ENCODE measurements at regions not wholly inside any gene's neighbourhood (a gene's known extent, or its start where the extent isn't known, plus 50 kb on each side); places are given as distances from the start of the nearest gene placed in this dataset.

DNA sequence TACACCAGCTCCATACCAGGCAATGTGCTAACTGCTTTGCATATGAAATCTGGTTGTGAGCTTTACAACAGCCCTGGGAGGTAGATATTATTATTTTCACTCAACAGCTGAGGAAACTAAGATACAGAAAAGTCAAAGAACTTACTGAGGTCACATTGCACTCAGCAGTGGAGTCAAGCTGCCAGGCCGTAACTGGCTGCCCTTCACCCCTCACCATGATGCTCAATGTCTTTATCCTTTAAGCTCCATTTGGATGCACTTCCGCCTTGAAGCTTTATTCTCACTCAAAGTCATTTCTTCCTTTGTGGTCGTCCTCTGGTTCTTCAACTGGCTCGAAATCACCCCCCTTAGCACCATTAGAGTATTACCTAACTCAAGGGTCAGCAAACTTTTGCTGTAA, 81.7 kb upstream of the RALGPS2 start:
- Histone ChIP-seq H3K4me1 (no peaks in the 10 kb centered on the region), H3K27ac (peak overlapping the region in 1 of 2 donors; percentile 43), H3K4me3 (no peak overlapping the region), H3K9me3 (no peaks in the 10 kb centered on the region), H3K36me3 (ENCODE audit: low read depth, missing control alignments) (no peaks in the 10 kb centered on the region), H3K27me3 (no peaks in the 10 kb centered on the region)
- intact Hi-C loops (cut with DNase I; ENCODE audit: low total_unique reads), result no loop called here
- no peak for DNase-seq
- WGBS, 2 donors, result 93% methylated on average over 4 of the region's 4 CpGs
- TF ChIP-seq POLR2A (IDR thresholded peaks at IDR 0.05), result no peak
- TF ChIP-seq, protein P1, sequence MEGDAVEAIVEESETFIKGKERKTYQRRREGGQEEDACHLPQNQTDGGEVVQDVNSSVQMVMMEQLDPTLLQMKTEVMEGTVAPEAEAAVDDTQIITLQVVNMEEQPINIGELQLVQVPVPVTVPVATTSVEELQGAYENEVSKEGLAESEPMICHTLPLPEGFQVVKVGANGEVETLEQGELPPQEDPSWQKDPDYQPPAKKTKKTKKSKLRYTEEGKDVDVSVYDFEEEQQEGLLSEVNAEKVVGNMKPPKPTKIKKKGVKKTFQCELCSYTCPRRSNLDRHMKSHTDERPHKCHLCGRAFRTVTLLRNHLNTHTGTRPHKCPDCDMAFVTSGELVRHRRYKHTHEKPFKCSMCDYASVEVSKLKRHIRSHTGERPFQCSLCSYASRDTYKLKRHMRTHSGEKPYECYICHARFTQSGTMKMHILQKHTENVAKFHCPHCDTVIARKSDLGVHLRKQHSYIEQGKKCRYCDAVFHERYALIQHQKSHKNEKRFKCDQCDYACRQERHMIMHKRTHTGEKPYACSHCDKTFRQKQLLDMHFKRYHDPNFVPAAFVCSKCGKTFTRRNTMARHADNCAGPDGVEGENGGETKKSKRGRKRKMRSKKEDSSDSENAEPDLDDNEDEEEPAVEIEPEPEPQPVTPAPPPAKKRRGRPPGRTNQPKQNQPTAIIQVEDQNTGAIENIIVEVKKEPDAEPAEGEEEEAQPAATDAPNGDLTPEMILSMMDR (IDR thresholded peaks at IDR 0.05), result no peak

DNA sequence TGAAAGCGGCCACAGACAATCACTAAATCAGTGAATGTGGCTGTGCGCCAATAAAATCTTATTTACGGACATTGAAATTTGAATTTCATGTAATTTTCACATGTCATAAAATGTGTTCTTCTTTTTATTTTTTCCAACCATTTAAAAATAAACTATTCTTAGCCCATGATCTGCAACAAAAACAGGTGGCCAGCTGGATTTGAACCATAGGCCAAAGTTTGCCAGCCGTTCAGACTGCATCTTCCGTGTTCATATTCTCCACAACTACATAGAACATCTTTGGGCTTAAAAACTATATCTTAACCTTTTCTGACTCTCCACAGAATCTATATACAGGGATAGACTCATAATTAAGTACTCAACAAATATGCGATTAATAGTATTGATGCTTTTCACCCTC, 81.2 kb upstream of the RALGPS2 start:
- DNase-seq, result no peak
- intact Hi-C loops (cut with DNase I; ENCODE audit: low total_unique reads), result no loop called here
- H3K27ac ChIP-seq, result peak overlapping the region in 1 of 2 donors; percentile 43
- H3K9me3 ChIP-seq, result no peaks in the 10 kb centered on the region
- H3K36me3 ChIP-seq (ENCODE audit: low read depth, missing control alignments), result no peaks in the 10 kb centered on the region
- no peaks in the 10 kb centered on the region for H3K27me3 ChIP-seq
- TF ChIP-seq, protein P1 (IDR thresholded peaks at IDR 0.05), result no peak
- TF ChIP-seq POLR2A (IDR thresholded peaks at IDR 0.05), result no peak
- no peak overlapping the region for H3K4me3 ChIP-seq
- 82 to 86% methylated on average over 6 of the region's 6 CpGs for WGBS, 2 donors
- H3K4me1 ChIP-seq, result no peaks in the 10 kb centered on the region

DNA sequence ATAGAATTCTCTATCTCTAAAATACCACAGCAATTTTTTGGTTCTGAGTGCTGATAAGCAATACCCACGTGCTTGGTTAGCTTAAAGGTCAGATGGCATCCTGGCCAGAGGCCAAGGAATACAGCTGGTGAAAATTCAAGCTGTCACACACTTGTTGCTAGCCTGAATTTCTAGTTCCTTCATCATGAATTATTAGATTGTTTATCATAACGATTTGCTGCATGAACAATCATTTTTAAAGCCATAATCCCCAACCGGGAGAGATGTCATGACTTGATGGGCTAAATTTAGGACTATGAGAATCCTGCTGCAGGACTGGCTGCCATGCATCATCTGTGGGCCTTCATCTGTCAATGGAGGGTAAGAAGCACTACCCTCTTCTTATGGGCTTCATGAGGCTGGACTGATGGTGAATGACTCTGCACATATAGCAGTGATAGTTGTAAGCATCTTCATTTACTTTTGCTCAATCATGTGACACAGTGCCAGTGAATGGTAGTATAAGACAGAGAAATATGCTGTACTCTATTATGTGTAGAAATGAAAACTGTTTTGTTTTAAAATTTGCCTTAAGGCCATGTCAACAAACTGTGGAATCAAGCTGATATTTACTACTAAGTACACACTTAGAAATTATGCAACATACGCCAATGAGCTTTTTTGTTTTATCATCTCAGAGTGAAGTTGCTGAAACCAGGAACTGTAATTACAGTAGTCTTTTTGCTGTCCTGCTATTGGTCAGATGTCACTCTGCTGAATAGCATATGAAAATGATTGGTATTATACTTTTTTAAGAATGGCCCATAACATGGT, 80.5 kb upstream of the RALGPS2 start:
- peak; percentile 25 for DNase-seq
- Histone ChIP-seq H3K27me3 (no peaks in the 10 kb centered on the region), H3K4me1 (no peaks in the 10 kb centered on the region), H3K4me3 (no peak overlapping the region), H3K27ac (no peak overlapping the region), H3K36me3 (ENCODE audit: low read depth, missing control alignments) (no peaks in the 10 kb centered on the region), H3K9me3 (no peaks in the 10 kb centered on the region)
- TF ChIP-seq, protein P1 (IDR thresholded peaks at IDR 0.05), result no peak
- TF ChIP-seq POLR2A (IDR thresholded peaks at IDR 0.05), result no peak
- 41 to 56% methylated on average over 4 of the region's 4 CpGs for WGBS, 2 donors
- intact Hi-C loops (cut with DNase I; ENCODE audit: low total_unique reads), result no loop called here

DNA sequence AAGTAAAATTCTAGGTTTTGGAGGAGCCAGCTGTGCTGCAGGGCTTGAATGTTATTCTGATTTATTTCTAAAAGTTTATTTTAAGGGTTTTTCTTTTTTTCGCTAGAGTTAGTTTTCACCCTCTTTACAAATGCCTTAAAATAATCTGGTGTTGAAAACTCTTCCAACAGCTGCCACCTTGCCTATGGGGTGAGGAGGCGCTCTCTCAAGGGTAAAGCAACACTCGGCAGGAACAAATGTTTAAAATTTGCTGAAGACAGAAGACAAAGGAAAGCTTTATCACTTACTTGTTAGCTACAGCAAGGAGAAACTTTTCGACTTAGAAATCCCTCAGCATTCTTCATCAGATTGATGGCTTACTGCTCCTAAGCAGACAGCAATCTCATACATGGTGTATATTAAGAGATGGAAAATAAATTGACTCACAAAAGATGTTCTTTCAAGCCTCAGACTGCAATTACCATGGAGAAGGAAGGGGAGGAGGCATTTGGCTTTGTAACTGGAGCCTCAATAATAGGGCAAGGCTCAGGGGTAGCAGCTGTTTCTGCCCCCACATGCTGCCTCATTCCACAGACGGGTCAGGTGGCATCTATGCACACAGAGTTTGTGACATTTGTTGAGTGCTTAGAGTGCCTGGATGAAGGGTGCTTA, 79.8 kb upstream of the RALGPS2 start:
- DNase-seq, result no peak
- Histone ChIP-seq H3K4me3 (no peak overlapping the region), H3K27ac (no peak overlapping the region), H3K4me1 (no peaks in the 10 kb centered on the region), H3K27me3 (no peaks in the 10 kb centered on the region), H3K9me3 (no peaks in the 10 kb centered on the region), H3K36me3 (ENCODE audit: low read depth, missing control alignments) (no peaks in the 10 kb centered on the region)
- no peak for TF ChIP-seq POLR2A (IDR thresholded peaks at IDR 0.05)
- TF ChIP-seq, protein P1 (IDR thresholded peaks at IDR 0.05), result no peak
- 65 to 72% methylated on average over 5 of the region's 5 CpGs for WGBS, 2 donors
- intact Hi-C loops (cut with DNase I; ENCODE audit: low total_unique reads), result no loop called here

Measured in testis (tissue), 2 donors.